GM18508 (cell line): ENCODE measurements at regions not wholly inside any gene's neighbourhood (a gene's known extent, or its start where the extent isn't known, plus 50 kb on each side); places are given as distances from the start of the nearest gene placed in this dataset.
"Not testable (repeated sequence)": the region's sequence is repeated elsewhere in the genome, so short reads cannot be mapped to it uniquely, and the experiment has no call there.

Experiments
- ATAC-seq: cut with Tn5 transposase; IDR thresholded peaks from one replicate; pipeline ENCODE4 v1.9.1; 2021; ENCODE audit warnings: moderate number of reproducible peaks; ENCODE audit not compliant: insufficient read depth, unreplicated experiment

GRCh38 chr6:30832864-30833263 lies 51.5 kb upstream of the DDR1 start:
- no peak for ATAC-seq

GRCh38 chr6:30830438-30830837 lies 53.9 kb upstream of the DDR1 start:
- ATAC-seq, result no peak

GRCh38 chr6:30829639-30830255 lies 54.6 kb upstream of the DDR1 start:
- no peak for ATAC-seq

GRCh38 chr6:30829033-30829432 lies 55.3 kb upstream of the DDR1 start:
- no peak for ATAC-seq

GRCh38 chr6:30828027-30828962 lies 56.0 kb upstream of the DDR1 start:
- ATAC-seq, result no peak

GRCh38 chr6:30826961-30827342 lies 57.4 kb upstream of the DDR1 start:
- no peak for ATAC-seq

- no peak for ATAC-seq
Measured at GRCh38 chr6:30824698-30825097, 59.6 kb upstream of the DDR1 start.

GRCh38 chr6:30823534-30823865 lies 60.8 kb upstream of the DDR1 start:
- ATAC-seq, result no peak

GRCh38 chr6:30821862-30822784 lies 62.2 kb upstream of the DDR1 start:
- ATAC-seq, result no peak

GRCh38 chr6:30820193-30820592 lies 64.1 kb upstream of the DDR1 start:
- no peak for ATAC-seq

- ATAC-seq, result no peak
Measured at GRCh38 chr6:30819297-30819917, 64.9 kb upstream of the DDR1 start.

- ATAC-seq, result no peak
Measured at GRCh38 chr6:30818391-30818841, 65.9 kb upstream of the DDR1 start.

- no peak for ATAC-seq
Measured at GRCh38 chr6:30816791-30817739, 67.3 kb upstream of the DDR1 start.

GRCh38 chr6:30816296-30816695 lies 68.0 kb upstream of the DDR1 start:
- ATAC-seq, result not testable (repeated sequence)

GRCh38 chr6:30815041-30815742 lies 69.1 kb upstream of the DDR1 start:
- not testable (repeated sequence) for ATAC-seq

- no peak for ATAC-seq
Measured at GRCh38 chr6:30814146-30815040, 69.9 kb upstream of the DDR1 start.

- no peak for ATAC-seq
Measured at GRCh38 chr6:30813631-30814145, 69.3 kb upstream of the IER3 start.
